GM21360 (cell line): ENCODE measurements at regions not wholly inside any gene's neighbourhood (a gene's known extent, or its start where the extent isn't known, plus 50 kb on each side); places are given as distances from the start of the nearest gene placed in this dataset.

Experiments used
- ATAC-seq: cut with Tn5 transposase; IDR thresholded peaks from one replicate; pipeline ENCODE4 v1.9.1; 2021; ENCODE audit warnings: mild to moderate bottlenecking, moderate library complexity; ENCODE audit not compliant: unreplicated experiment

- ATAC-seq = no peak
These were observed 299.9 kb upstream of the MSX2 start for GRCh38 chr5:174424219-174425053.

- no peak for ATAC-seq
These were observed 299.0 kb upstream of the MSX2 start for GRCh38 chr5:174425271-174425963.

- no peak for ATAC-seq
These were observed 298.5 kb upstream of the MSX2 start for GRCh38 chr5:174425964-174426290.

GRCh38 chr5:174426388-174426787, 298.0 kb upstream of the MSX2 start:
- no peak for ATAC-seq

GRCh38 chr5:174426851-174427250, 297.5 kb upstream of the MSX2 start:
- no peak for ATAC-seq

GRCh38 chr5:174427304-174427703, 297.1 kb upstream of the MSX2 start:
- no peak for ATAC-seq

GRCh38 chr5:174428895-174429294, 295.5 kb upstream of the MSX2 start:
- no peak for ATAC-seq

GRCh38 chr5:174430940-174431339, 293.4 kb upstream of the MSX2 start:
- no peak for ATAC-seq

GRCh38 chr5:174431504-174431903, 292.9 kb upstream of the MSX2 start:
- no peak for ATAC-seq

- no peak for ATAC-seq
These were observed 291.3 kb upstream of the MSX2 start for GRCh38 chr5:174433098-174433497.

GRCh38 chr5:174436750-174437149, 287.6 kb upstream of the MSX2 start:
- no peak for ATAC-seq

GRCh38 chr5:174444479-174445188, 279.7 kb upstream of the MSX2 start:
- ATAC-seq = no peak

- ATAC-seq = no peak
These were observed 277.9 kb upstream of the MSX2 start for GRCh38 chr5:174446446-174446845.

GRCh38 chr5:174446988-174447387, 277.4 kb upstream of the MSX2 start:
- ATAC-seq = no peak

- ATAC-seq = no peak
These were observed 276.3 kb upstream of the MSX2 start for GRCh38 chr5:174448041-174448440.

GRCh38 chr5:174448662-174449061, 275.7 kb upstream of the MSX2 start:
- no peak for ATAC-seq

- ATAC-seq = no peak
These were observed 270.7 kb upstream of the MSX2 start for GRCh38 chr5:174453690-174454089.

- ATAC-seq = no peak
These were observed 269.9 kb upstream of the MSX2 start for GRCh38 chr5:174454464-174454863.

GRCh38 chr5:174454890-174455289, 269.5 kb upstream of the MSX2 start:
- no peak for ATAC-seq

GRCh38 chr5:174455301-174455700, 269.1 kb upstream of the MSX2 start:
- no peak for ATAC-seq

- no peak for ATAC-seq
These were observed 267.2 kb upstream of the MSX2 start for GRCh38 chr5:174457141-174457678.
